H7 (cell line): ENCODE measurements at regions not wholly inside any gene's neighbourhood (a gene's known extent, or its start where the extent isn't known, plus 50 kb on each side); places are given as distances from the start of the nearest gene placed in this dataset.

Experiments
- DNase-seq: peaks from one replicate; pipeline ENCODE4 v3.0.0; 2012
- H3K27me3 ChIP-seq: 2 replicates; pipeline ENCODE4 v1.6.0; 2011; ENCODE audit warnings: mild to moderate bottlenecking, low read length; ENCODE audit not compliant: control insufficient read depth, insufficient read depth
- H3K36me3 ChIP-seq: replicated peaks from 2 replicates; pipeline ENCODE4 v1.5.1; 2011; ENCODE audit warnings: low read length; ENCODE audit not compliant: control insufficient read depth, insufficient read depth
- H3K4me3 ChIP-seq: 2 replicates; pipeline ENCODE4 v1.5.1; 2011; ENCODE audit warnings: low read depth, mild to moderate bottlenecking, control low read depth, low read length, moderate library complexity; ENCODE audit not compliant: insufficient read depth

- H3K27me3 ChIP-seq, result no peaks in the 10 kb centered on the region
- DNase-seq, result no peak
- H3K36me3 ChIP-seq, result no peaks in the 10 kb centered on the region
- no peak overlapping the region for H3K4me3 ChIP-seq
Measured at GRCh38 chr10:128306535-128306934, 180.3 kb upstream of the MKI67 start.

GRCh38 chr10:128306966-128307365 lies 180.7 kb upstream of the MKI67 start:
- Histone ChIP-seq H3K4me3 (no peak overlapping the region), H3K27me3 (no peaks in the 10 kb centered on the region), H3K36me3 (no peaks in the 10 kb centered on the region)
- DNase-seq, result no peak

- DNase-seq, result no peak
- H3K27me3 ChIP-seq, result no peaks in the 10 kb centered on the region
- H3K36me3 ChIP-seq, result no peaks in the 10 kb centered on the region
- no peak overlapping the region for H3K4me3 ChIP-seq
Measured at GRCh38 chr10:128307820-128308219, 181.6 kb upstream of the MKI67 start.

GRCh38 chr10:128310971-128311658 lies 184.9 kb upstream of the MKI67 start:
- no peak overlapping the region for H3K4me3 ChIP-seq
- no peaks in the 10 kb centered on the region for H3K36me3 ChIP-seq
- peak; percentile 69 for DNase-seq
- no peaks in the 10 kb centered on the region for H3K27me3 ChIP-seq

- H3K27me3 ChIP-seq, result no peaks in the 10 kb centered on the region
- H3K4me3 ChIP-seq, result no peak overlapping the region
- DNase-seq, result no peak
- H3K36me3 ChIP-seq, result no peaks in the 10 kb centered on the region
Measured at GRCh38 chr10:128312250-128312649, 186.0 kb upstream of the MKI67 start.

GRCh38 chr10:128314686-128315085 lies 188.5 kb upstream of the MKI67 start:
- no peak for DNase-seq
- H3K27me3 ChIP-seq, result no peaks in the 10 kb centered on the region
- no peak overlapping the region for H3K4me3 ChIP-seq
- H3K36me3 ChIP-seq, result no peaks in the 10 kb centered on the region

GRCh38 chr10:128316121-128316726 lies 190.0 kb upstream of the MKI67 start:
- H3K27me3 ChIP-seq, result no peaks in the 10 kb centered on the region
- DNase-seq, result no peak
- H3K4me3 ChIP-seq, result no peak overlapping the region
- no peaks in the 10 kb centered on the region for H3K36me3 ChIP-seq

GRCh38 chr10:128316925-128317324 lies 190.7 kb upstream of the MKI67 start:
- Histone ChIP-seq H3K4me3 (no peak overlapping the region), H3K27me3 (no peaks in the 10 kb centered on the region), H3K36me3 (no peaks in the 10 kb centered on the region)
- peak; percentile 12 for DNase-seq

GRCh38 chr10:128318366-128318765 lies 192.1 kb upstream of the MKI67 start:
- DNase-seq, result no peak
- Histone ChIP-seq H3K27me3 (no peaks in the 10 kb centered on the region), H3K4me3 (no peak overlapping the region), H3K36me3 (no peaks in the 10 kb centered on the region)

- Histone ChIP-seq H3K27me3 (no peaks in the 10 kb centered on the region), H3K36me3 (no peaks in the 10 kb centered on the region), H3K4me3 (no peak overlapping the region)
- no peak for DNase-seq
Measured at GRCh38 chr10:128318913-128319312, 192.7 kb upstream of the MKI67 start.

GRCh38 chr10:128322106-128322505 lies 195.9 kb upstream of the MKI67 start:
- Histone ChIP-seq H3K36me3 (no peaks in the 10 kb centered on the region), H3K27me3 (no peaks in the 10 kb centered on the region), H3K4me3 (no peak overlapping the region)
- DNase-seq, result no peak

- DNase-seq, result no peak
- H3K4me3 ChIP-seq, result no peak overlapping the region
- H3K36me3 ChIP-seq, result no peaks in the 10 kb centered on the region
- no peaks in the 10 kb centered on the region for H3K27me3 ChIP-seq
Measured at GRCh38 chr10:128322950-128323349, 196.7 kb upstream of the MKI67 start.

GRCh38 chr10:128324058-128324827 lies 198.0 kb upstream of the MKI67 start:
- Histone ChIP-seq H3K27me3 (no peaks in the 10 kb centered on the region), H3K4me3 (no peak overlapping the region), H3K36me3 (no peaks in the 10 kb centered on the region)
- peak; percentile 78 for DNase-seq

- DNase-seq, result no peak
- no peaks in the 10 kb centered on the region for H3K27me3 ChIP-seq
- H3K36me3 ChIP-seq, result no peaks in the 10 kb centered on the region
- H3K4me3 ChIP-seq, result no peak overlapping the region
Measured at GRCh38 chr10:128325788-128326187, 199.6 kb upstream of the MKI67 start.

- DNase-seq, result no peak
Measured at GRCh38 chr10:128326251-128326650, 200.0 kb upstream of the MKI67 start.

More at GRCh38 chr10:128326251-128326650, 200.0 kb upstream of the MKI67 start:
- Histone ChIP-seq H3K36me3 (no peaks in the 10 kb centered on the region), H3K4me3 (no peak overlapping the region), H3K27me3 (no peaks in the 10 kb centered on the region)
